Hepatocyte (in vitro differentiated cells): ENCODE measurements at regions not wholly inside any gene's neighbourhood (a gene's known extent, or its start where the extent isn't known, plus 50 kb on each side); places are given as distances from the start of the nearest gene placed in this dataset.

Source experiments
- EZH2 ChIP-seq: fragments of 200-600 bp; sonication (generic); IDR thresholded peaks from 2 replicates; pipeline ENCODE4 v1.6.1; 2016; ENCODE audit warnings: antibody characterized with exemption, mild to moderate bottlenecking, borderline replicate concordance
- TF ChIP-seq, protein P1 (sequence below): fragments of 200-600 bp; sonication (generic); IDR thresholded peaks from 2 replicates; pipeline ENCODE4 v1.5.1; 2016; ENCODE audit warnings: antibody characterized with exemption, mild to moderate bottlenecking; ENCODE audit not compliant: poor library complexity

- no peak for TF ChIP-seq EZH2
- TF ChIP-seq, protein P1, sequence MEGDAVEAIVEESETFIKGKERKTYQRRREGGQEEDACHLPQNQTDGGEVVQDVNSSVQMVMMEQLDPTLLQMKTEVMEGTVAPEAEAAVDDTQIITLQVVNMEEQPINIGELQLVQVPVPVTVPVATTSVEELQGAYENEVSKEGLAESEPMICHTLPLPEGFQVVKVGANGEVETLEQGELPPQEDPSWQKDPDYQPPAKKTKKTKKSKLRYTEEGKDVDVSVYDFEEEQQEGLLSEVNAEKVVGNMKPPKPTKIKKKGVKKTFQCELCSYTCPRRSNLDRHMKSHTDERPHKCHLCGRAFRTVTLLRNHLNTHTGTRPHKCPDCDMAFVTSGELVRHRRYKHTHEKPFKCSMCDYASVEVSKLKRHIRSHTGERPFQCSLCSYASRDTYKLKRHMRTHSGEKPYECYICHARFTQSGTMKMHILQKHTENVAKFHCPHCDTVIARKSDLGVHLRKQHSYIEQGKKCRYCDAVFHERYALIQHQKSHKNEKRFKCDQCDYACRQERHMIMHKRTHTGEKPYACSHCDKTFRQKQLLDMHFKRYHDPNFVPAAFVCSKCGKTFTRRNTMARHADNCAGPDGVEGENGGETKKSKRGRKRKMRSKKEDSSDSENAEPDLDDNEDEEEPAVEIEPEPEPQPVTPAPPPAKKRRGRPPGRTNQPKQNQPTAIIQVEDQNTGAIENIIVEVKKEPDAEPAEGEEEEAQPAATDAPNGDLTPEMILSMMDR: no peak
Measured at GRCh38 chr4:66157594-66157993, 487.3 kb upstream of the EPHA5 start.
